Astrocyte of the cerebellum (primary cell): ENCODE measurements at regions not wholly inside any gene's neighbourhood (a gene's known extent, or its start where the extent isn't known, plus 50 kb on each side); places are given as distances from the start of the nearest gene placed in this dataset.

Source experiments
- DNase-seq: peaks from one replicate; pipeline ENCODE4 v3.0.0-alpha.2; 2011; ENCODE audit warnings: low read depth
- H3K4me3 ChIP-seq: 2 replicates; pipeline ENCODE4 v1.5.1; 2011; ENCODE audit warnings: mild to moderate bottlenecking, low read depth, low read length, moderate library complexity
- in situ Hi-C: cut with HindIII; loops from 2 replicates; pipeline ENCODE4 v1.10.0; 2017; ENCODE audit warnings: low sequenced_read_pairs
- TF ChIP-seq, protein P1 (sequence below): IDR thresholded peaks from 2 replicates; pipeline ENCODE4 v1.5.1; 2012; ENCODE audit warnings: low read length, low read depth, moderate library complexity, mild to moderate bottlenecking; ENCODE audit errors: missing control alignments

DNA sequence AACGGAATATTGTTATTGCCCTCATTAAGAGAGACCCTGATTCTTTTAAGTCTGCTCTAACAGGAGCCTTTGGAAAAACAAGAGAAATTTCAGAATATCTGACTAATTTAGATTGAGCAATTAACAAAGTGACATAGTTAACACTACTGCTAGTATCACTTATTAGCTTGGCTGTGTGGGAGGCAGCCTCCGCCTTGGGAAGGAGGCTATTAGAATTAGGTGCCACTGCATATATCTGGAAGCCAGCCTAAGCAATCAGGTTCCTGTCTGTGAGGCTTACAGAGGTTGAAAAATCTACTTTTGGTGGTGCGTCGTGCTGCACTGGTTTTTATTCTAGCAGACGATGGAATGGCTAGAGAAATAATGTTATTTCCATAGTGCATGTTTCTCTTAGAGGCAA lies 227.2 kb downstream of the OLFM4 start:
- in situ Hi-C loops = no loop called here
- TF ChIP-seq, protein P1, sequence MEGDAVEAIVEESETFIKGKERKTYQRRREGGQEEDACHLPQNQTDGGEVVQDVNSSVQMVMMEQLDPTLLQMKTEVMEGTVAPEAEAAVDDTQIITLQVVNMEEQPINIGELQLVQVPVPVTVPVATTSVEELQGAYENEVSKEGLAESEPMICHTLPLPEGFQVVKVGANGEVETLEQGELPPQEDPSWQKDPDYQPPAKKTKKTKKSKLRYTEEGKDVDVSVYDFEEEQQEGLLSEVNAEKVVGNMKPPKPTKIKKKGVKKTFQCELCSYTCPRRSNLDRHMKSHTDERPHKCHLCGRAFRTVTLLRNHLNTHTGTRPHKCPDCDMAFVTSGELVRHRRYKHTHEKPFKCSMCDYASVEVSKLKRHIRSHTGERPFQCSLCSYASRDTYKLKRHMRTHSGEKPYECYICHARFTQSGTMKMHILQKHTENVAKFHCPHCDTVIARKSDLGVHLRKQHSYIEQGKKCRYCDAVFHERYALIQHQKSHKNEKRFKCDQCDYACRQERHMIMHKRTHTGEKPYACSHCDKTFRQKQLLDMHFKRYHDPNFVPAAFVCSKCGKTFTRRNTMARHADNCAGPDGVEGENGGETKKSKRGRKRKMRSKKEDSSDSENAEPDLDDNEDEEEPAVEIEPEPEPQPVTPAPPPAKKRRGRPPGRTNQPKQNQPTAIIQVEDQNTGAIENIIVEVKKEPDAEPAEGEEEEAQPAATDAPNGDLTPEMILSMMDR = no peak
- DNase-seq = no peak
- H3K4me3 ChIP-seq = no peak overlapping the region

DNA sequence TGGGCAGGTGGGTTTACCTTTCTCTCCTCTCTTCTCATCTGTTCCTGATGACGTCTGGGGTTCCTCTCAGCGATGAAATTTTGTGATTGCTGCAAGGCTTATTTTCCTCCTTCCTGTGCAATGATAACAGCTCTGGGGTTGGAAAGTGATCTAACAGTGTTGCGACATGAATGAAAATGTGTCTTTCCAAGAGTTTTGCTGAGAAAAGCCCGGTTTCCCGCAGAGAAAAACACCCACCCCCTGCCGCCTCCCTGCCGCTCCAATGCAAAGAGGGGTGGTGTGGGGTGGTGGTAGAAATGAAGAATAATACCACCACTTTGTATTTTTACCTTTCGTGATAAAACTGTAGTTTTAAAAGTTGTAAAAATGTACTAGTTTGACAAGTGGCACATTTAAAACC lies 232.0 kb downstream of the OLFM4 start:
- DNase-seq = no peak
- H3K4me3 ChIP-seq = no peak overlapping the region
- TF ChIP-seq, protein P1 = no peak
- in situ Hi-C loops = no loop called here

DNA sequence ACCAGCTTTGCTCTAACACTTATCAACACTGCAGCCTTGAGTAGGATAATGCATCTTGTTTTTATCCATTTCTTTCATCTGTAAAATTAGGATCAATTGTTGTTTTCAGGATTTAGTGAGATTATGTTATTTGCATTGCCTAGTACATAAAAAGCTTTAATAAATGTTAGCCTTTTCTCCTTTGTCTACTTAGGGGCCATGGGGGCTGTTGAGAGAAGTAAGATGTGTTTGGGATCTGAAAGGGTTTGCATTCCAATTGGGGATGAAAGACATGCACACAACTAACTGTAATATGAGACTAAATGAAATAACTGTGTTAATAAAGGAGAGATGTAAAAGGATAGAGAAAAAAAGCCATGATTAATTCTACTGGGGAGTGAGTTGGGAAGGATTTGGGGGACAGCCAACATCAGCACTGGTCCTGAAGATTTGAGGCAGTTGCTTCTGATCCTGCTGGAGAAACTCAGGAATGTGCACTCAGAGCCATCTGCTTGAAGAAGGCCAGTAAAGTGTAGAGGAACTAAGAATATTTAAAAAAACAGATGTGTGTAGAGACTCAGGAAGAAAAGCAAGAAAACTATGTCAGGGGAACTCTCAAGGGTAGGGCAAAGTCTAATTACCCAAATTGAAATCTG lies 236.3 kb downstream of the OLFM4 start:
- in situ Hi-C loops = no loop called here
- DNase-seq = no peak
- H3K4me3 ChIP-seq = no peak overlapping the region
- TF ChIP-seq, protein P1 = no peak

DNA sequence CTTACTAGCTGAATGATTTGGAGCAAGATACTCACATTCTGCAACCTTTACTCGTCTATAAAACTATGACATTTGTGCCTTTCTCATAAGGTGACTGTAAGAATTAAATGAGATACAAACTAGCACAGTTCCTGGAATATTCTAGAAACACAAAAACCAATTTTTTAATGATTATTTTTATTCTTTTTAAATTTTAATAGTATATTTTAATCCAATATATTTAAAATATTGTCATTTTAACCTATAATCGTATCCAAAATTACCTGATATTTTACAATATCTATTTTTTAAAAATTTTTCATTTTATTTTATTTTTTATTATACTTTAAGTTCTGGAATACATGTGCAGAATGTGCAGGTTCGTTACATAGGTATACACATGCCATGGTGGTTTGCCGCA lies 238.1 kb downstream of the OLFM4 start:
- in situ Hi-C loops = no loop called here
- H3K4me3 ChIP-seq = no peak overlapping the region
- TF ChIP-seq, protein P1 = no peak
- DNase-seq = no peak

DNA sequence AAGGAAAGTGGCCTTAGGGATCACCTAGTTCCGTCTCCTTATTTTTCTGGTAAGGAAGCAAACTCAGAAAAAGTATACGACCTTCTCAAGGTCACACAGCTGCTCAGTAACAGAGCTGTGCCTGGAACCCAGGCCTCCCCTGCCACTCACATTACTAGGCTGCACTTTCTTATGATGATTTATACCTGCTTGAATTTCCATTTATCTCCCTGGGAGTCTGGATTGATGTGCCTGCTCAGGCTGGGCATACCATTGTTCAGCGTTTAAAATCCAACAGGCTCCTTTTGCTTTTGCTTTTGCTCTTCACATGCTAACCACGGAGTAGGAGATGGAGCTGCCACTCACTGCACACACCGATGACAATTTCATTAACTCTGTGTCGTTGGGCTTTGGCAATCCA lies 241.0 kb downstream of the OLFM4 start:
- no peak for DNase-seq
- in situ Hi-C loops = no loop called here
- H3K4me3 ChIP-seq = no peak overlapping the region
- TF ChIP-seq, protein P1 = no peak

DNA sequence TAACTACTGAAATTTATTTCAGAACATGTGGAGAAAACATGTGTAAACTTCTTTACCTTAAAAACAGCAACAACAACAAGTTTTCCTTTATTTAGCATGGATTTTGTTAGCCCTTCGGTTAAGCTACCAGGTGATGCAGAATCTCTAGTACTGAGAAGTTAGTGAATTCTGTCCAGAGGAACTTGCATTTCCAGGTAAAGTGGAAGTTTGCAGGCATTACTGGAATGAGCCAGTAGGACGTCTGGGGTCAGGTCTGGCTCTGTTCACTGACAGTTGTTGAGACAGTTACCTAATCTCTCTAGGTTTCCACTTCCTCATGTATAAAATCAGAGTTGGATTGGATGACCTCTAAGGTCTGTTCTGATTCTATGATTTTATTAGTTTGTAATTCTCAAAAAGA lies 244.3 kb downstream of the OLFM4 start:
- no peak for DNase-seq
- in situ Hi-C loops = no loop called here
- H3K4me3 ChIP-seq = no peak overlapping the region
- TF ChIP-seq, protein P1 = no peak
